B cell (primary cell): ENCODE measurements at regions not wholly inside any gene's neighbourhood (a gene's known extent, or its start where the extent isn't known, plus 50 kb on each side); places are given as distances from the start of the nearest gene placed in this dataset.

Source experiments
- ATAC-seq: fragments of 200-7000 bp; cut with Tn5 transposase; one replicate; pipeline ENCODE4 v1.10.0; 2021; ENCODE audit warnings: low read depth, mild to moderate bottlenecking, moderate number of reproducible peaks, moderate library complexity
- CTCF ChIA-PET: fragments of 350-600 bp; sonication (Branson Sonifier 250); formaldehyde crosslinking; loops from one replicate; lab custom pipeline; 2021; ENCODE audit warnings: antibody characterized with exemption, inconsistent platforms; lab: Charles Lee
- POLR2A ChIA-PET: fragments of 350-600 bp; sonication (Branson Sonifier 250); formaldehyde crosslinking; loops from one replicate; lab custom pipeline; 2021; ENCODE audit warnings: antibody characterized with exemption; lab: Charles Lee
- DNase-seq: peaks from one replicate; pipeline ENCODE4 v3.0.0; 2013
- H2AFZ ChIP-seq: 2 replicates; pipeline ENCODE4 v1.6.1; 2012; ENCODE audit warnings: mild to moderate bottlenecking, low read depth, low read length; ENCODE audit not compliant: insufficient read depth, poor library complexity, severe bottlenecking
- H3K27ac ChIP-seq, 2 donors: 1 replicate in 1 of 2; 2 replicates in 1 of 2; pipeline ENCODE4 v1.5.1; 2012 to 2013; ENCODE audit warnings: low read length in 2 of 2, mild to moderate bottlenecking in 2 of 2, moderate library complexity in 1 of 2
- H3K27me3 ChIP-seq, 4 experiments: fragments of 200-600 bp in 1 of 4; sonication (generic) in 1 of 4; replicated peaks in 1 of 4; 1 replicate in 2 of 4; 2 replicates in 2 of 4; pipeline versions ENCODE4 v1.6.1 to v1.7.0; 2013 to 2016; ENCODE audit warnings: low read length in 3 of 4, mild to moderate bottlenecking in 2 of 4, mixed read lengths in 1 of 4, moderate library complexity in 1 of 4; ENCODE audit not compliant: insufficient read depth in 4 of 4, control insufficient read depth in 3 of 4; ENCODE audit errors: control extremely low read depth in 1 of 4
- H3K36me3 ChIP-seq, 2 experiments: replicated peaks in 1 of 2; 1 replicate in 1 of 2; 2 replicates in 1 of 2; pipeline versions ENCODE4 v1.6.1 to v1.7.1; 2013; ENCODE audit warnings: low read length in 1 of 2; ENCODE audit not compliant: insufficient read depth in 2 of 2, control insufficient read depth in 1 of 2; ENCODE audit errors: control extremely low read depth in 1 of 2, extremely low read depth in 1 of 2
- H3K4me1 ChIP-seq, 2 donors: fragments of 200-600 bp in 1 of 2; sonication (generic) in 1 of 2; 1 replicate in 1 of 2; 2 replicates in 1 of 2; pipeline versions ENCODE4 v1.5.1 to v1.6.1; 2013 to 2017; ENCODE audit warnings: low read length in 2 of 2; ENCODE audit not compliant: control insufficient read depth in 2 of 2, insufficient read depth in 2 of 2
- H3K4me2 ChIP-seq: replicated peaks from 2 replicates; pipeline ENCODE3; 2012; ENCODE audit warnings: mild to moderate bottlenecking, low read depth, low read length; ENCODE audit not compliant: poor library complexity, severe bottlenecking
- H3K4me3 ChIP-seq, 5 experiments: fragments of 200-600 bp in 1 of 5; sonication (generic) in 1 of 5; 1 replicate in 3 of 5; 2 replicates in 2 of 5; pipeline versions ENCODE4 v1.5.1 to v1.7.0; 2011 to 2016; ENCODE audit warnings: low read length in 4 of 5, mild to moderate bottlenecking in 4 of 5, low read depth in 2 of 5, control low read depth in 1 of 5, moderate library complexity in 1 of 5; ENCODE audit not compliant: insufficient read depth in 1 of 5; ENCODE audit errors: control extremely low read depth in 1 of 5, extremely low read depth in 1 of 5
- H3K79me2 ChIP-seq: fragments of 200-600 bp; sonication (generic); one replicate; pipeline ENCODE4 v1.6.0; 2016; ENCODE audit warnings: low read length; ENCODE audit not compliant: control insufficient read depth, insufficient read depth
- H3K9ac ChIP-seq: fragments of 200-600 bp; sonication (generic); 2 replicates; pipeline ENCODE4 v1.6.1; 2017; ENCODE audit warnings: mild to moderate bottlenecking, low read length, moderate library complexity
- H3K9me3 ChIP-seq, 3 donors: one replicate each; pipeline versions ENCODE4 v1.6.1 to v1.7.1; 2013; ENCODE audit warnings: low read length in 2 of 3; ENCODE audit not compliant: control insufficient read depth in 2 of 3, insufficient read depth in 1 of 3; ENCODE audit errors: control extremely low read depth in 1 of 3
- H4K20me1 ChIP-seq: 2 replicates; pipeline ENCODE4 v1.6.0; 2012; ENCODE audit warnings: mild to moderate bottlenecking, low read length; ENCODE audit not compliant: insufficient read depth, control insufficient read depth, poor library complexity, severe bottlenecking
- H3K27ac Mint-ChIP-seq: one replicate; pipeline ENCODE4 v1.8.0; 2021; ENCODE audit warnings: mixed read lengths
- H3K27me3 Mint-ChIP-seq: one replicate; pipeline ENCODE4 v1.8.0; 2021; ENCODE audit warnings: mixed read lengths
- H3K4me1 Mint-ChIP-seq: one replicate; pipeline ENCODE4 v1.8.0; 2021; ENCODE audit warnings: mixed read lengths
- H3K4me3 Mint-ChIP-seq: one replicate; pipeline ENCODE4 v1.8.0; 2021; ENCODE audit warnings: mixed read lengths
- H3K9me3 Mint-ChIP-seq: one replicate; pipeline ENCODE4 v1.8.0; 2022; ENCODE audit warnings: mixed read lengths; ENCODE audit not compliant: insufficient read depth
- EZH2 ChIP-seq: IDR thresholded peaks from 2 replicates; pipeline ENCODE4 v1.6.1; 2012; ENCODE audit warnings: borderline replicate concordance, low read depth, mild to moderate bottlenecking, moderate library complexity, low read length; ENCODE audit not compliant: insufficient read depth, poor library complexity, severe bottlenecking
- WGBS: methylation state at CpG from one replicate; pipeline ENCODE4 v1.1.5; 2013; ENCODE audit warnings: missing lambda C conversion rate; ENCODE audit not compliant: insufficient coverage; 5-methylcytosine and 5-hydroxymethylcytosine counted together
- intact Hi-C: fragments of 100-400 bp; cut with micrococcal nuclease; formaldehyde crosslinking; loops from one replicate; pipeline ENCODE4 v1.10.0; 2022
- TF ChIP-seq, protein P1 (sequence below): fragments of 200-600 bp; IDR thresholded peaks from one replicate; pipeline ENCODE4 v1.8.0; 2022; ENCODE audit warnings: antibody characterized with exemption, mild to moderate bottlenecking

DNA sequence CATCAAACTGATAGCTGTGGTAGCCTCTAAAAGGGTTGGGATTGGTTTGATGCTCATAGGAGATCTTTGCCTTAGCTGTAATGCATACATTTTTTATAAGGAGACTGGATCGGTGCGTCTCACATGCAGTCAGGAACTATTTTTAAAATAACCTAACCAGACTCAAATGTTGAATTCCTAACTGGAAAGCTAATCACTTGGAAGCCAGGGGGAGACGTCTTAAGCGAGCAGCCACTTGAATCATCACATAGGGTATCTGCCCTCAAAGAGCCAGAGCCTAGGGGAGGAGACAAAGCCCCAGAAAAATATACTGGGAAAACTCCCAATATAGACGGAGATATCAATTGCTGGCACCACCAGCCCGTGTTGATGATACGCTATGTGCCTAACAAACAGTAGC is 61.7 kb upstream of the PUM1 start:
- Histone ChIP-seq H3K36me3 (no peaks in the 10 kb centered on the region), H3K79me2 (no peaks in the 10 kb centered on the region), H3K9ac (no peak overlapping the region), H3K4me3 (no peak overlapping the region), H3K27ac (no peak overlapping the region), H3K4me1 (no peaks in the 10 kb centered on the region), H2AFZ (no peak overlapping the region), H3K4me2 (no peak overlapping the region), H3K27me3 (no peaks in the 10 kb centered on the region), H3K9me3 (no peaks in the 10 kb centered on the region), H4K20me1 (no peaks in the 10 kb centered on the region)
- Mint-ChIP-seq H3K4me1 (no peaks in the 10 kb centered on the region), H3K4me3 (no peak overlapping the region), H3K9me3 (no peaks in the 10 kb centered on the region), H3K27ac (no peak overlapping the region), H3K27me3 (peaks cover 5% of the 10 kb centered on the region)
- 77% methylated on average over 4 of the region's 7 CpGs for WGBS
- ATAC-seq (no peak), DNase-seq (no peak)
- POLR2A ChIA-PET = no interaction called here
- intact Hi-C loops = no loop called here
- no peak for TF ChIP-seq EZH2
- TF ChIP-seq, protein P1, sequence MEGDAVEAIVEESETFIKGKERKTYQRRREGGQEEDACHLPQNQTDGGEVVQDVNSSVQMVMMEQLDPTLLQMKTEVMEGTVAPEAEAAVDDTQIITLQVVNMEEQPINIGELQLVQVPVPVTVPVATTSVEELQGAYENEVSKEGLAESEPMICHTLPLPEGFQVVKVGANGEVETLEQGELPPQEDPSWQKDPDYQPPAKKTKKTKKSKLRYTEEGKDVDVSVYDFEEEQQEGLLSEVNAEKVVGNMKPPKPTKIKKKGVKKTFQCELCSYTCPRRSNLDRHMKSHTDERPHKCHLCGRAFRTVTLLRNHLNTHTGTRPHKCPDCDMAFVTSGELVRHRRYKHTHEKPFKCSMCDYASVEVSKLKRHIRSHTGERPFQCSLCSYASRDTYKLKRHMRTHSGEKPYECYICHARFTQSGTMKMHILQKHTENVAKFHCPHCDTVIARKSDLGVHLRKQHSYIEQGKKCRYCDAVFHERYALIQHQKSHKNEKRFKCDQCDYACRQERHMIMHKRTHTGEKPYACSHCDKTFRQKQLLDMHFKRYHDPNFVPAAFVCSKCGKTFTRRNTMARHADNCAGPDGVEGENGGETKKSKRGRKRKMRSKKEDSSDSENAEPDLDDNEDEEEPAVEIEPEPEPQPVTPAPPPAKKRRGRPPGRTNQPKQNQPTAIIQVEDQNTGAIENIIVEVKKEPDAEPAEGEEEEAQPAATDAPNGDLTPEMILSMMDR = no peak
- CTCF ChIA-PET = no interaction called here

DNA sequence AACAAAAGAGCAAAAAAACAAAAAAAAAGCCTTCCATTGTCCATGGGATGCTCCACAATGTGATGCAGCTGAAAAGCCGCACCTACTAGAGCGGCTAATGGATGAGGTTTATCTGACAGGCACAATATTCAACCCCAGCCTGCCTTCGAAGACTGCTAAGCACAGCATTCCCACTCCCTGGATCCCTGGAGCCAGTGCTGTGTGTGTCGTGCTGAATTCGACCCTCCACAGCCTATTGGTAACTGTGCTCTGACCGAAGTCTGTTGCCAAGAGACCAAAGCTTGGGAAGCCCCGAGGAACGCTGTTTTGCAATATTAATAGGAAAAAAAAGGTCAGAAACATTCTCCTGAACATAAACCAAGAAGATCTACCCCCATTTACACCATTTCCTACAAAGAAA is 57.2 kb upstream of the PUM1 start:
- H3K4me3 ChIP-seq = no peak overlapping the region
- no peaks in the 10 kb centered on the region for H3K79me2 ChIP-seq
- H3K9me3 ChIP-seq = no peaks in the 10 kb centered on the region
- no peak overlapping the region for H3K4me2 ChIP-seq
- intact Hi-C loops = no loop called here
- WGBS = 95% methylated on average over 5 of the region's 8 CpGs
- Mint-ChIP-seq H3K4me3 (no peak overlapping the region), H3K27me3 (peaks cover 9% of the 10 kb centered on the region), H3K9me3 (no peaks in the 10 kb centered on the region), H3K4me1 (peaks cover 2% of the 10 kb centered on the region), H3K27ac (no peak overlapping the region)
- CTCF ChIA-PET = no interaction called here
- POLR2A ChIA-PET = no interaction called here
- ATAC-seq = no peak
- H3K9ac ChIP-seq = no peak overlapping the region
- TF ChIP-seq EZH2 = no peak
- TF ChIP-seq, protein P1 = no peak
- H4K20me1 ChIP-seq = no peaks in the 10 kb centered on the region
- DNase-seq = no peak
- no peak overlapping the region for H2AFZ ChIP-seq
- no peak overlapping the region for H3K27ac ChIP-seq
- H3K4me1 ChIP-seq = no peaks in the 10 kb centered on the region
- H3K36me3 ChIP-seq = no peaks in the 10 kb centered on the region
- no peaks in the 10 kb centered on the region for H3K27me3 ChIP-seq
